Dermis blood vessel endothelial cell (primary cell): ENCODE measurements at regions not wholly inside any gene's neighbourhood (a gene's known extent, or its start where the extent isn't known, plus 50 kb on each side); places are given as distances from the start of the nearest gene placed in this dataset.
"Not testable (repeated sequence)": the region's sequence is repeated elsewhere in the genome, so short reads cannot be mapped to it uniquely, and the experiment has no call there.

Experiments
- DNase-seq: peaks from one replicate; pipeline ENCODE4 v3.0.0; 2010

DNA sequence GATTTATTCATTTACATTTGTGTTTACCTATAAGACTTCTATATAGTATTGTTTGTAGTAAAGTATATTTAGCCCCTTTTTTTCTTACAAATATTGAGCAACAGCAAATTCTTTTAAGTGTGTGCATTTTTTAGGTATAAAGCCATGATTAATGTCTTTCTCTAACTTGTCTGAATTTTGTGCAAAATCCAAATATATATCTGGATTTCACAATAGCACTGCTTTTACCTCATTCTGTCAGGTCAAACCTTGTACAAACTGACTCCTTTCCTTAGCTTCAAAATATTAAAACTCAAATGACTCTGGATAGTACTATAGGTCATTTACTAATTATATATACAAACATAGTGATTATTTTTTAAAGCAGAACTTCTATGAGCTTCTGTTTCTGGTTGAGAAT is 563.0 kb upstream of the SPRY2 start:
- no peak for DNase-seq

DNA sequence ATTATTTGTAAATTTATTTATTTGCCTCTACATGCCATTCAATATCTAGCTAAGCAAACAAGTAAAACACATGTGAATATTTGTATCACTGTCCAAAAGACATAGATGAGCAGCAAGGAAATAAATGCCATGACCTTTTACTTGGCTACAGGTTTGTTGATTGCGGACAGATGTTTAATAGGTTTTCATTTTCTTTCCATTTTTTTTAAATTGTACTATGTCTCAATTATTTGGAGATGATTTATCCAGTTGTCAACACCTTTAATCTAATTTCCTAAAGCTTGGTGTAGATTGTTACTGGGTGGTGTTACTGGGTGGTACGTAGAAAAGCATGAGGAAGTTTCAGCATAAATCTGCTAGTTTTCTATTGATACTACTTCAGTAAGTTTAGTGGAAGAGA is 560.6 kb upstream of the SPRY2 start:
- DNase-seq: no peak

DNA sequence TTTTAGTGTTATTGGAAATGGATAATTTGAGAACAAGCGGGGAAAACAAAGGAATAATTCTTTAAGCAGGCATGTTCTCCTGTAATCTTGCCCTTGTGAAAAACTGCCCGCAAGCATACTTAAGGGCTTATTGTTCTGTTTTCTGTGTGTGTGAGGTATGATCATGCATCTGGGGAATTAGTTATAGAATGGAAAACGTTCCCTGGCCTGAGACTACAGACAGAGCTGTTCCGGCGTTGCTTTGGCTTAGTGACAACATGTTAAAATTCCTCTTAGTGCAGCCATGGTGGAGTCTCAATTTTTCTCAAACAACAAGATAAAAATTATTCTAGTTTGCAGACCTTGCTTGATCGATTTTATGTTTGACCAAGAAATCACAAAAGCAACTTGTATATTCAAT is 560.2 kb upstream of the SPRY2 start:
- peak; percentile 8 for DNase-seq

DNA sequence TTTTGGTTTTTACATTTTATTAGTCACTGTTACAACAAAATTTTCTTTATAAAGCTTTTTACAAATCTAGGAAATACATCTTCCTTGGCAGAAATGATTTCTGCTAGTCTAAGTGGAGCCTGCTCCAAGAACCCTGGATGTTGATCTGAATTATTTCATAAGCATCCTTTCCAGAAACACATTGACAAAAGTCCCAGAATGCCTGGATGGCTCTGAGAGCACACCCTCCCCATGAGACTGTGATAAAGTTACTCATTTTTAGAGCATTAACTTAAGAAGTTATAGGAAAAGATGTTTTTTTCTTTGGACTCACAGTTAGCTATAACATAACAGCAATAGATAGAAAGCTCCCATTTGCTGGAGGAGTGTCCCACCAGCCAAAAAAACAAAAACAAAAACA is 559.6 kb upstream of the SPRY2 start:
- no peak for DNase-seq

DNA sequence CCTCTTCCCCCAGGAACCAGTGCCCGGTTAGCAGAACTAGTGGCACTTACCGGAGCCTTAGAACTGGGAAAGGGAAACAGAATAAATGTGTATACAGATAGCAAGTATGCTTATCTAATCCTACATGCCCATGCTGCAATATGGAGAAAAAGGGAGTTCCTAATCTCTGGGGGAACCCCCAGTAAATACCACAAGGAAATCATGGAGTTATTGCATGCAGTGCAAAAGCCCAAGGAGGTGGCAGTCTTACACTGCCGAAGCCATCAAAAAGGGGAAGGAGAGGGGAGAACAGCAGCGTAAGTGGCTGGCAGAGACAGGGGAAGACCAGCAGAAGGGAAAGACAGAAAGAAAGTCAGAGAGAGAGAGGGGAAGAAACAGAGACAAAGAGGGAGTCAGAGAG is 556.7 kb upstream of the SPRY2 start:
- DNase-seq: not testable (repeated sequence)

DNA sequence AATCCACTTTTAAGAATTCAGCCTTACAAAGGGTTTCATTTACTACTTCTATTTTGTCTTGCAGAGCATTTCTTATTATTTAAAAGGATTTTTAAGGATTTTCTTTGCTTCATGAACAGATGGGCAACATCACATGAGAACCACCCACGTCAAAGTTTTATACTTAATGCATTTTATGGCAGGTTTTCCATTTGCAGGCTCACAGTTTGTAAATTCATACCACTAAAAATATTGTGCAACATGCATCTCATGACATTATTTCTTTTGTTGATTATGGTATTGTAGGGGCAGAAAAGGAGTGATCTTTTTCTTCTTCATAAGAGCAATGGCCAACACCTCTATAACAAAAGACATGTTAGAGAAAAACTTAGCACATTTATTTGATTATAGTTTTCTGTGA is 554.0 kb upstream of the SPRY2 start:
- DNase-seq: no peak

DNA sequence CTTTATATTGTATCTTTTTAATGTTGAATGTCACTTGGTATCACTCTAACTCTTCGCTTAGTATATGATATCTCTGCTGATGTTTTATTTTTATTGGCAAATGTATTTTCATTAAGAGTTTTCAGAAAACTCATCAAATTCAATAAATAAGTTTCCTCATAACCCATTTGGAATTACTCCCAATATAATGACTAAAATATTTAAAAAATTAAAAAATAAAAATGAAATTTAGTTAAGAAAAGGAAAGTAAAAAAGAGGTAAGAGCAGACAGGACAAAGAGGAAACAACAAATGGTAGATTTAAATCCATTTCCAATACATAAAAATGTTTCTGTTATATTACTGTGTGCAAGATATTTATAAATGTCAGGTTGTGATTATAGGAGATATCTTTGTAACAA is 548.9 kb upstream of the SPRY2 start:
- no peak for DNase-seq

DNA sequence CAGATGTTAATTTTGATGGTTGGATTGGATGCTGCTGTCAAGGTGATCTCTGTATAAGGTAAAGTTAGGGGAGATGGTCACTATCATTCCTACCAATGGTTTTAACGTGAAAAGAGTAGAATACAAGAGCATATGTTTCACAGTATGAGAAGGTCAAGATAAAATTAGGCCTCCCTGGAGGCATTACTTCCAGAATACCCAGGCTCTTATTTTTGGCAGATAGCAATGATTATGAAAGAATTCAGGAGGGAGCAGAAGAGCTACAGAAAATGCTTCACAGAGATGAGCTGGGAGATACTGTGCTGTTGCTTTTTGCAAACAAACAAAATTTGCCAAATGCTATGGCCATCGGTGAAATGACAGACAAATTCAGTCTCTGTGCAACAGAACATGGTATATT is 547.5 kb upstream of the SPRY2 start:
- DNase-seq: no peak

DNA sequence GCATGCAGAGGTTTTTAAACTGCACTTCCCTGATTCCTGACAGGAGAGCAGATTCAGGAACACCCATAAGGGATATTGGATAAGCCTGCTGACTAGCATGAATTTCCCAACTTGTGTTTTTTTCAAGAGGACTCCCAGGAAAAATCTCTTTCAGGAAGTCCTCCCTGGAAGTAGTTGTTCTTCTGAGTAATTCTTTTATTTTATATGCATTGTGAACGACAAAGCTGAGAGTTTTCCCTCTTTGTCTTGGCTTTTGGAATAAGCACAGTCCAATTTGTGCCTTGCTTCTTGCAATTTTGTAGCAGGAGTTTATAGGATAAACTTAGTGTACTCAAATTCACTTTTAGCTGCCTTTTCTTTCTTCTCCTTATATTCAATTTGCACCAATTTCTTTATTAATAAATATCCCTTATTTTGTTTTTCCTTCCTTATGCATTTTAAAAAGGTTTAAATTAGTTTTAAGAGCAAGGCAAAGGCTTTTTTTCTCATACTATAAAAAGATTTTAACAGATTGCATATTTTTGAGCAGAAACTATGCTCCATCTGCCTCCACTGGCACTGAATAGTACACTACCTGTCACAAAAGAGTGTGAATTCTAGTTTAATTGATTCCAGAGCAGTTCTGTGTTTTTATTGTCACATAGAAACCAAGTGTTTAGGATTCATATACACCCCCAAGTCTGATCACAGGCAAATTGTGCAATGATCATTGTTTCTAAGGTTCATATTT is 543.3 kb upstream of the SPRY2 start:
- no peak for DNase-seq

DNA sequence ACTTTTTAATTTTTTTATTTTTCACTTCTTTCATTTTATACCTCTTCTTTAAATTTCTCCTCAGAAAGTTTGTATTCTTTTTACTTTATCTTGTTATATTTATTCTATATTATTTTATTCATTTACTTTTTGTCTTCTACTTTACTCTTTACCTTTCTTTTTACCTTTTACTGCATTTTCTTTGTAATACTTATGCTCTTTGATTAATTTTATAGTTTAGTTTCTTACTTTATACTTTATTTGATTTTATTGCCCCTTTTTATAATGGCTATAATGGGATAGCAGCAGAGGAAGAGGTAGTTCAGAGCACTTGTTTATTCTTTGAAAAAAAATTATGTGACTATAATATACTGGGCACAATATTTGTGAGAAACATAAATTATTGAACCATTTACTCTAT is 542.6 kb upstream of the SPRY2 start:
- no peak for DNase-seq

DNA sequence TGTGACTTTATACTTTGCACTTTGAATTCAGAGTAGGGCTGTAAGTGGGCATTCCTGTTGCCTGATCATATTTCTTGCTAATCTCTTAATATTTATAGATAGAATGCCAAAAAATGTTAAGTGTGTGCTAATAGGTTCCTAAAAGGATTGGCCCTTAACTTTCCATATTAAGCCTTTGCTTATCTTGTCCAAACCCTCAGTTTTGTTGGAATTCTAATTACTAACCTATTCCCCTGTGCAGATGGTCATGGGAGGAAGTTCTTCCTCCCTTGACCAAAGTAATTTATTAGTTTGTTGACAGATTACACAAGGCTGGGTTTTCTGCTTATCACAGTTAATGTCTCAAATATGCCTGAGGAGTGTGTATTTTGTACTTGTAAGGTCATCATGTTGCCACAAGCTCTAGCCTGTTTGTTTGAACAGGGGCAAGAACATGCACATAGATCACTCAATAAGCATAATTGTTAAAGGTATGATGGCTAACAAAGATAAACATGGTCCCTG is 541.1 kb upstream of the SPRY2 start:
- no peak for DNase-seq

DNA sequence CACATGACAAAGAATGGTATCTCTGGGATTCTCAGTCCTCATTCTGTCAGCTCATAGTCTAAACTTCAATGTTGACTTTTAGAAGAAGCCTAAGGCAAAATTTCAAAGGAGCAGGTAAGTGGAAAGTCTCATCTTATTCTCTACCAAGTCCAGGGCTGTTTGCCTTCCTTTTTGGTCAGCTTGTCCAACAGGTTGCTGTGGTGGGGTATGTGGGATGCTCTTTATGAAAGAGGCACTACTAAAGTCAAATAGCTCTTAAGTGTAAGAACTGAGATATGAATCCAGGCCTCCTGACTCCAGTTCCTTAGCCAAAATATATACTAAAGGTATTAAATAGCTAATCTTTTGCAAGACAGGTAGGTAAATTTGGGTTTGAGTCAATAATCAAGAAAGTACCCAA is 540.6 kb upstream of the SPRY2 start:
- no peak for DNase-seq

DNA sequence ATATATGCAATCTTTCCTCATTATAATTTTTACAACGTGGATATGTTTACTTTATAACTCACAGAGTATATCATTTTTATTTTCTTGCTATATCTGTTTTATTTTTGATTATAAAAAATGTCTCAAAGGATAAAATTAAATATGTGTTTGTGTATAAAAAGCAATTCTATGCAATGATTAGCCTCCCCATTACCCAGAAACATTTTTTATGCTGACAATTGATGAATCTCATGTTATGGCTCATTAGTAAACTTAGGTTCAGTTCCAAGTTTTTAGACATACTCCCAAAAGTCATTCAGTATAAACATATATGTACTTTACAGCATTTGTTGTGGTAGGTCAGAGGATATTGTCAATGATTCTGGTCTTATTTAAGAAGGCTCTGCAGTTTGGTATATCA is 540.1 kb upstream of the SPRY2 start:
- no peak for DNase-seq

DNA sequence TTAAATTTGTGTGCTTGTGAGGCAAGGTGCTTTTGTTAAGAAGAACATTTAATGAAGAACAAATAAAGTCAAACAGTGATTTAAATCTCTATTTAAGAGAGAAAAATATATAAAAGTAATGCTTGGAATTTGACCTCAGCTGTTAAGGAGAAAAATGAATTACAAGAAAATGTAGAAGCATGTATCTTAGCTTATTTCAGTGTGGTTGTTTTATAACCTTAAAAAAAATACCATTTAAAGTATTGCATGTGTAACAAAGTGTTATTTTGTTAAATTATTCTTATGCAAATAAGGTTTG is 537.0 kb upstream of the SPRY2 start:
- no peak for DNase-seq

DNA sequence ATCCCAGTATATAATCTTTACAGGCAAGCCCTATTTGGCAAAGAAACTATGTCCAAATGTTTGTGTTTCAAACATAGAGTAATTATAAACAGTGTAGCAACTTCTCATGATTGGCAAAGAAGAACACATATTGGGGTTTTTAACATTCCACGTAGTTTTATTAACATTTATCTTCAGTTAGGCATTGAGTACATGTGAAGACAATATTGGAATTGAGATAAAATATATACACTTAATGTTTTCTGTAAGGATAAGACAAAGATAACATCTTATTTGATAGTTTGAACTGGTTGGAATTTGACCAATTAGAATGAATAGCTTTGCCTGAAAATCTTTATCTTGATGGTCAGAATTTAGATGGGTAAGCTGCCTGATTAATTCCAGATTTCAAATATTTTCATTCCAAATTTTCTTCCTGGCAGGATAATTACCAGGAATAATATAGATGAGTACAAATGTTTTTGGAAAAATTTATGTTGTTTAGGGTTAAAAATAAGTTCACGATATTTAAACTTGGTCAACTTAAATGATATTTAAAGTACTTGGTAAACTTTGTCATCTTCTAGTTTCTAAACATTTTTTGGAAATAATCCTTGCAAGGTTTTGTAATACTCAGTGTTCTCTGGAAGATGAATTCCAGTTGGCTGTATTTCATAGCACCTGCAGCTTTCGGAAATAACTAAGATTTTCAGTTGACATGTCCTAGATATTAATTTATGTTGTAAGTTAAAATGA is 536.5 kb upstream of the SPRY2 start:
- no peak for DNase-seq

DNA sequence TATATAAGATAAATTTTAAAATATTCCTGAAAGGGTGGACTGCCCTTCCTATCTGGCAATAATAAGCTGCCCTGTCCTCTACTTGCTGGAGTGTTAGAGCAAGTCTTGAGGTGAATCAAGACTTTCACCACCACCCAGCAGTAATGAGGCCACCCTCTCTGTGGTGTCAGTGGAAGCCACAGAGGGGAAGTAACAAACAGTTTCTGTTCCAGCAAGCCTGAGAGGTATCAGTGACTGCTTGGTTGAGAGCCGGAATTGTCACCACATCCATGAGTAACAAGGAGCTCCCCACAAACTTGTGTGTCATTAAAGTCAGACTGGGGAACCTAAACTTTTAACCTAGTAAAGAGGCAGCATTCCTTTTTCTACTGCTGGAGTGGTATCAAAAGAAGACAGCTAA is 532.7 kb upstream of the SPRY2 start:
- no peak for DNase-seq

DNA sequence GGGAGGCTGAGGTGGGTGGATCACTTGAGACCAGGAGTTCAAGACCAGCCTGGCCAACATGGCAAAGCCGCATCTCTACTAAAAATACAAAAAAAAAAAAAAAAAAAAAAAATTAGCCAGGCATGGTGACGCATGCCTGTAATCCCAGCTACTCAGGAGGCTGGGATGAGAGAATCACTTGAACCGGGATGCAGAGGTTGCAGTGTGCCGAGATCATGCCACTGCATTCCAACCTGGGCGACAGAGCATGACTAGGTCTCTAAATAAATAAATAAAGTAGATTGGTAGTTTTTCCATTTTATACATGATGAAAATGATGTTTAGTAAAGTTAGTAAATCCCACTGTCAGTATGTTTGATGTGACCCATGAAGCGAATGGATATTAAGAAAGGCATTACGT is 531.0 kb upstream of the SPRY2 start:
- DNase-seq: not testable (repeated sequence)

DNA sequence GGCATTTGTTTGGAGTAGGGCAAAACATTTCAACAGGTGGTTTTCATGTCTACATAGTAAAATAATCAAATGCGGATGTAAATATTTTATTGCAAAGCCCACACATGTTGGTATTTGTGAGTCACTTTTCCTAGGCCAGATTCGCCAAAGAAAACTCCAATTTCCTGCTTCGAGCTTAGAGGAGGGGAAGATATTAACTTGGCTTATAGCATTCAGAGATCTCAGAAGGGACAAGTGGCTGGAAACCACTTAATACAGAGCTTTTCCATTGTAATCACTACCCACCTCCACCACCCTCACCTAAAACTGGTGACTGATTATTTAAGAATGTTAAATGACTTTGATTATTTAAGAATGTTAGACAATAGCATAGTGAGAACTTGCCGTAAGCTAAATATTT is 530.6 kb upstream of the SPRY2 start:
- peak; percentile 93 for DNase-seq

DNA sequence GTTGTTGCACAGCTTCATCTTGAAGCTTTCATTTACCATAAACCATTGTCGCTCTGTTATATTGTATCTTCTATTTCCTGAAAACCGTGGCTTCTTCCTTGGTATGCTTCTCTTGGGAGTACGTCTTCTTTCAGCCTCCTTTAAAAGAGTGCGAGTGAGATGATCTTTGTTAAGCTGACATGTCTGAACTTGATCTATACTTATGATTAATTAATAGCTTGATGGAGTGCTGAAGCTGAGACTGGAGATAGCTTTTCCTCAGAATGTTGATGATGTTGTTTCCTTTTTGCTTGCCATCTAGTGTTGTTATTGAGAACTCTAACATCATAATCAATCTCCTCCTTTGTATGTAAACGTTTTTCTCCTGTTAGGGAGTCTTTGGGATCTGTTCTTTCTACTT is 529.3 kb upstream of the SPRY2 start:
- DNase-seq: no peak

DNA sequence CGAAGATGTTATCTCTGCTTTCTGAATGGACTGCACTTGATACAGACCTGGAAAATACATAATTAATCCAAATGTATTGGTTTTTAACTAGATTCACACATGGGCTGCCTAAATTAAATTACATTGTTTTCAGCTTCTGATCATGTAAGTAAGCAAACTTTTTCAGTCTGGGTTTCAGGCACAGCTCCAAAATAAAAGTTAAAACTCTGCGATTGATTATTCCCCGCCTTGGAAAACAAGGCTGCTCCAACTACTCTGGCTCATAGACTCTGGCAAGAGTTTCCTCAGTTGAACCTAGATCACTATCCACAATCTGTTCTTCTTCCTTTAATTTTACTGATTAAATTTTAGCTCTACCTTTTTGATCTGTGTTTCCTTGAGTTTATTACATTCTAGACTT is 526.0 kb upstream of the SPRY2 start:
- no peak for DNase-seq

DNA sequence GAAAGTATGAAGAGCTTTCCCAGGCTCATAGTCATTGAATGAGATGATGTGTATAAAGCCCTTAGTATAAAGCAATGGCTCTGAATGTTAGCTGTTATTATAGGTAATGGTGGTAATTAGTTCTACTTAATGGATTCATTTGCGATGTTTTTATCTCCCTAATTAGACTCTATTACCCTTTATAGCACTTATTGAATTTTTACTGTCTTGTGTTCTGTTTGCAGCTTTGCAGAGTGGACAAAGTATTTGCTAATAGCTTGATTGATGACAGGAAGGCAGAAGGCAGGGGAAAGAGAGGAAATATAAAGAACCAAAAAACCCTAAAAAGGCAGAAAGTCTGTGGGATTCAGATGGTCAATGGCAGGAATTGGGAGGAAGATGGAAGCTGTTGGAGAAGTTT is 524.4 kb upstream of the SPRY2 start:
- no peak for DNase-seq

DNA sequence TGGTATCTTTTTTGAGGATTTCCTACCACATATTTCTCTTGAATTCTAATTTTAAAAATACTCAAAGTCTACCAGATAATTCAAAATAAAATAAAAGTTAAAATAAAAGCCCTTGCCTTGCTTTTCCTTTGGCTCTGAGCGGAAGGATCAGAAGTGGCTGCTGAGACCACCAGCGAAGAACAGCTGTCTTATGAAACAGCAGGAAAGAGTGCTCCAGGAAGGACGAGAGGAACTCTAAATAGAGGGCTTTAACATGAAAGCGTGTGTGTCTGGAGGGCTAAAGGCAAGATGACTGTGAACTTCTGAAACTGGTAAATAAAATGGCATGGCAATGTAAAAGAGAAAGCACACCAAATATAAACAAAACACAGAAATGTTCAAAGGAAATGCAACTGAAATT is 521.5 kb upstream of the SPRY2 start:
- DNase-seq: no peak

DNA sequence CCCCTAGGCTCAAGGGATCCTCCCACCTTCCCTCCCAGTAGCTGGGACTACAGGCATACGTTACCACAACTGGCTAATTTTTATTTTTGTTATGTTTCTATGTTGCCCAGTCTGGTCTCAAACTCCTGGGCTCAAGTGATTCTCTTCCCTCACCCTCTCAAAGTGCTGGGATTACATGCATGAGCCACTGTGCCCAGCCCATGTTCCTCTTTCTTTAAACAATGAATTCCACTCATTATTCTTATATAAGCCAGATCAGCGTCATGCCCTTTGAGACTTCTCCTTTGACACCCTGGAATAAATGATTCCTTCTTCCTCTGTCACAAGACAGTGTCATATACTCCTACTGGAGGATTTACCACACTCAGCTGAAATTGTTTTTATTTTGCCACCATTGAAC is 519.9 kb upstream of the SPRY2 start:
- DNase-seq: no peak

DNA sequence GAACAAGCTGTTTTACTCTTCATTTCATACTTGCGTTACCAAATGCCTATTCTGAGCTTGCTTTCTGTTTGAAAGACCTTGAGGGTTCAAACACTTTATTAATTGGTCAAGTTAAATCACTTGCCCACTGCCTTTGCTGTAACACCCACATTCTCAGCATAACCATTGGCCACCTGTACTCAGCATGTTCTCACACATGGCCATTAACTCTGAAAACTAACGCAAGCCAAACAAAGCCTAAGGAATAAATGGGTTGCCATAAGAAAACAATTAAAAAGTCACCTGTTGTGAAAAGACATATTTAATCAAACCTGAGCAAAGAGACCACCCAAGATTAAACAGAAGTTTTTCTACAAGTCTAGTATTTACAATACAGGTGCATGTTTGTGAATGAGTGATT is 517.2 kb upstream of the SPRY2 start:
- no peak for DNase-seq

DNA sequence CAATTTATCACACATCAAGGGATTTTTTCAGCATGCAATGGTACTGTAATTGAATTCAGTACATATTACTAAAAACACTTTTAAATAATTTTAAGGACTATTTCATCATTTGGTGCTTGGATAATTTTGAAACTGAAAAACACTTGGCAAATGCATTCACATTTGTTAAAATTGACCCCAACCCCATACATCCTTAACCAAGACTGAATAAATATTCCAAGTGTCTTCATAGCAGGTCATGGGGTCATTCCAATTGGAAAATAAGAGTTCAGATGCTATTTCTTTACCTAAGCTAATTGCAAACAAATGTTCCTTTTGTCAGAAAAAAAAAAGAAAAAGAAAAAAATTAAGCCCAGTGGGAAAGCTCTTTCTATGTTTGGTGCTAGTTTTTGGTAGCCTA is 516.4 kb upstream of the SPRY2 start:
- no peak for DNase-seq
